Fibroblast of lung (primary cell): ENCODE measurements at regions not wholly inside any gene's neighbourhood (a gene's known extent, or its start where the extent isn't known, plus 50 kb on each side); places are given as distances from the start of the nearest gene placed in this dataset.

Source experiments
- CTCF ChIP-seq, 2 donors: IDR thresholded peaks in 1 of 2; conservative IDR thresholded peaks in 1 of 2; 1 replicate in 1 of 2; 2 replicates in 1 of 2; pipeline ENCODE4 v1.5.1; 2011 to 2012; ENCODE audit warnings: low read length in 2 of 2, control low read depth in 1 of 2, inconsistent platforms in 1 of 2, low read depth in 1 of 2, mild to moderate bottlenecking in 1 of 2
- EZH2 ChIP-seq: IDR thresholded peaks from 2 replicates; pipeline ENCODE4 v1.5.1; 2012; ENCODE audit warnings: low read length, control low read depth, mild to moderate bottlenecking; ENCODE audit errors: missing control alignments

GRCh38 chr3:103167850-103168249, 733.0 kb downstream of the ZPLD1 start:
- TF ChIP-seq CTCF (conservative IDR thresholded peaks at IDR 0.05 in 1 of 2, IDR thresholded peaks at IDR 0.05 in 1 of 2; ENCODE audit: low read depth in 1 of 2, low read length in 2 of 2) (no peak), EZH2 (no peak)
